ENCODE measurements at regions not wholly inside any gene's neighbourhood (a gene's known extent, or its start where the extent isn't known, plus 50 kb on each side); places are given as distances from the start of the nearest gene placed in this dataset.

DNA sequence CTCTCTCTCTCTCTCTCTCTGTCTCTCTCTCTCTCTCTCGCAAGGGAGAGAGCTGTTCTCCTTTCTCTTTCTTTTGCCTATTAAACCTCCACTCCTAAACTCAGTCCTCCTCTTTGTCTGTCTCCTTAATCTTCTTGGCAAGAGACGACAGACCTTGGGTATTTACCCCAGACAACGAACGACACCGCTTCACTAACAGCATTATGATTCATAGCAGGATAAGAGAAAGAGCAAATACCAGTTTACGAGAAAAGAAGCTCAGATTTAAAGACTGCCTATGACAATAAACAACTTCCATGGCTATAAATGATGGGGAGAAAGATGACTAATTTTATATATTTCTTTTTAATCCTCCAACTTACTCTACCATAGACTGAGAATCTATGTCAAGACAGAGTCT lies 1396.5 kb upstream of the CELF2 start:
- no peak for ATAC-seq
- no TSS peak for BruUV-seq (replicated peaks)

More for the DNA sequence above, 1396.5 kb upstream of the CELF2 start:
- no peaks in the 10 kb centered on the region; the same call in 2 of the 3 replicates for H3K9me3 ChIP-seq (replicated peaks; ENCODE audit: control insufficient read depth, insufficient read depth, low read length)
- no peaks in the 10 kb centered on the region for H4K20me1 ChIP-seq (ENCODE audit: control insufficient read depth, insufficient read depth)
- CTCF ChIA-PET = no interaction called here
- POLR2A ChIA-PET = no interaction called here
- H3K4me2 ChIP-seq (ENCODE audit: control insufficient read depth, insufficient read depth) = no peak overlapping the region
- DNase-seq (ENCODE audit: low read depth, low spot score) = no peak
- RAD21 ChIA-PET (ENCODE audit: unreplicated experiment) = no interaction called here
- no peak for FAIRE-seq
- in situ Hi-C loops (cut with MboI) (loop anchor here (25.0 kb wide), 1 partner anchor 1641 kb away; no protein-coding TSS in a partner anchor), intact Hi-C loops (cut with micrococcal nuclease; ENCODE audit: unreplicated experiment) (no loop called here)
- H2AFZ ChIP-seq (ENCODE audit: control insufficient read depth, low read depth, low read length) = no peak overlapping the region
- H3K9ac ChIP-seq (ENCODE audit: control insufficient read depth, insufficient read depth, low read length) = no peak overlapping the region
- no peak for TF ChIP-seq RAD51 (IDR thresholded peaks at IDR 0.05)
- TF ChIP-seq ESRRA (IDR thresholded peaks at IDR 0.05; ENCODE audit: low read length) = no peak
- no peak for TF ChIP-seq EP300 (IDR thresholded peaks at IDR 0.05; ENCODE audit: borderline replicate concordance in 1 of 2, control insufficient read depth in 1 of 2, low read depth in 2 of 2, low read length in 2 of 2)
- no peak for TF ChIP-seq MEF2A (IDR thresholded peaks at IDR 0.05; ENCODE audit: insufficient read depth, low read depth, low read length)
- no peak for TF ChIP-seq NR2C1 (IDR thresholded peaks at IDR 0.05)
- no peak for TF ChIP-seq BACH1 (IDR thresholded peaks at IDR 0.05; ENCODE audit: borderline replicate concordance)
- TF ChIP-seq SPI1 (IDR thresholded peaks at IDR 0.05; ENCODE audit: borderline replicate concordance, insufficient read depth, low read depth, low read length) = no peak
- no peak for TF ChIP-seq ZBED1 (IDR thresholded peaks at IDR 0.05; ENCODE audit: borderline replicate concordance)
- no peak for TF ChIP-seq FOXM1 (IDR thresholded peaks at IDR 0.05; ENCODE audit: low read depth, low read length)
- TF ChIP-seq ZNF207 (IDR thresholded peaks at IDR 0.05; ENCODE audit: borderline replicate concordance) = no peak
- no peak for TF ChIP-seq MYC (IDR thresholded peaks at IDR 0.05; ENCODE audit: insufficient read depth, insufficient read length, insufficient replicate concordance, low read length, severe bottlenecking)
- TF ChIP-seq, protein P1, sequence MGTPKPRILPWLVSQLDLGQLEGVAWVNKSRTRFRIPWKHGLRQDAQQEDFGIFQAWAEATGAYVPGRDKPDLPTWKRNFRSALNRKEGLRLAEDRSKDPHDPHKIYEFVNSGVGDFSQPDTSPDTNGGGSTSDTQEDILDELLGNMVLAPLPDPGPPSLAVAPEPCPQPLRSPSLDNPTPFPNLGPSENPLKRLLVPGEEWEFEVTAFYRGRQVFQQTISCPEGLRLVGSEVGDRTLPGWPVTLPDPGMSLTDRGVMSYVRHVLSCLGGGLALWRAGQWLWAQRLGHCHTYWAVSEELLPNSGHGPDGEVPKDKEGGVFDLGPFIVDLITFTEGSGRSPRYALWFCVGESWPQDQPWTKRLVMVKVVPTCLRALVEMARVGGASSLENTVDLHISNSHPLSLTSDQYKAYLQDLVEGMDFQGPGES (IDR thresholded peaks at IDR 0.05) = no peak
- no peak for TF ChIP-seq POU2F2 (IDR thresholded peaks at IDR 0.05; ENCODE audit: borderline replicate concordance, low read depth, low read length)
- no peak for TF ChIP-seq PAX5 (IDR thresholded peaks at IDR 0.05; ENCODE audit: borderline replicate concordance, low read depth, low read length)
- TF ChIP-seq, protein P2, sequence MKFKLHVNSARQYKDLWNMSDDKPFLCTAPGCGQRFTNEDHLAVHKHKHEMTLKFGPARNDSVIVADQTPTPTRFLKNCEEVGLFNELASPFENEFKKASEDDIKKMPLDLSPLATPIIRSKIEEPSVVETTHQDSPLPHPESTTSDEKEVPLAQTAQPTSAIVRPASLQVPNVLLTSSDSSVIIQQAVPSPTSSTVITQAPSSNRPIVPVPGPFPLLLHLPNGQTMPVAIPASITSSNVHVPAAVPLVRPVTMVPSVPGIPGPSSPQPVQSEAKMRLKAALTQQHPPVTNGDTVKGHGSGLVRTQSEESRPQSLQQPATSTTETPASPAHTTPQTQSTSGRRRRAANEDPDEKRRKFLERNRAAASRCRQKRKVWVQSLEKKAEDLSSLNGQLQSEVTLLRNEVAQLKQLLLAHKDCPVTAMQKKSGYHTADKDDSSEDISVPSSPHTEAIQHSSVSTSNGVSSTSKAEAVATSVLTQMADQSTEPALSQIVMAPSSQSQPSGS (IDR thresholded peaks at IDR 0.05; ENCODE audit: low read length) = no peak
- no peak for TF ChIP-seq ZZZ3 (IDR thresholded peaks at IDR 0.05; ENCODE audit: control insufficient read depth, insufficient read length, low read depth)
- TF ChIP-seq SUZ12 (IDR thresholded peaks at IDR 0.05; ENCODE audit: unreplicated experiment) = no peak
- no peak for TF ChIP-seq TAF1 (IDR thresholded peaks at IDR 0.05; ENCODE audit: borderline replicate concordance, low read depth, low read length)
- TF ChIP-seq ZNF217 (IDR thresholded peaks at IDR 0.05) = no peak
- no peak for TF ChIP-seq KLF5 (IDR thresholded peaks at IDR 0.05; ENCODE audit: partially characterized antibody)
- H3K27ac ChIP-seq (ENCODE audit: control insufficient read depth, insufficient read depth) = no peak overlapping the region
- WGBS (ENCODE audit: insufficient coverage, insufficient replicate concordance, low lambda C conversion rate, missing lambda C conversion rate) = 52% methylated on average over 6 of the region's 6 CpGs
- no peak overlapping the region for H3K4me3 ChIP-seq
- no peaks in the 10 kb centered on the region for H3K27me3 ChIP-seq (replicated peaks in 1 of 2; ENCODE audit: control insufficient read depth in 2 of 2, insufficient read depth in 2 of 2, low read length in 1 of 2)
- no peaks in the 10 kb centered on the region for H3K36me3 ChIP-seq (ENCODE audit: control insufficient read depth in 2 of 2, insufficient read depth in 2 of 2, low read length in 1 of 2)
- H3K4me1 ChIP-seq (ENCODE audit: control insufficient read depth, insufficient read depth, low read length) = no peaks in the 10 kb centered on the region
- SMC1A ChIA-PET (ENCODE audit: uncharacterized antibody, unreplicated experiment) = no interaction called here
- H3K79me2 ChIP-seq (ENCODE audit: control insufficient read depth, insufficient read depth, low read length) = no peaks in the 10 kb centered on the region
